T-helper 22 cell (primary cell): ENCODE measurements at regions not wholly inside any gene's neighbourhood (a gene's known extent, or its start where the extent isn't known, plus 50 kb on each side); places are given as distances from the start of the nearest gene placed in this dataset.
A peak's percentile ranks its signal among the peaks of the same experiment; 100 is the strongest.

ENCODE experiments used
- DNase-seq: peaks from one replicate; pipeline ENCODE4 v3.0.0-alpha.2; 2020; ENCODE audit warnings: low read depth

- no peak for DNase-seq
Measured at GRCh38 chr10:88168171-88169036, 305.0 kb downstream of the PTEN start.

- DNase-seq = no peak
Measured at GRCh38 chr10:88169037-88169319, 305.6 kb downstream of the PTEN start.

- no peak for DNase-seq
Measured at GRCh38 chr10:88170628-88171027, 307.2 kb downstream of the PTEN start.

GRCh38 chr10:88172159-88172558, 308.7 kb downstream of the PTEN start:
- DNase-seq = no peak

GRCh38 chr10:88174391-88174790, 311.0 kb downstream of the PTEN start:
- no peak for DNase-seq

GRCh38 chr10:88178758-88179157, 315.3 kb downstream of the PTEN start:
- no peak for DNase-seq

- no peak for DNase-seq
Measured at GRCh38 chr10:88179831-88180230, 316.4 kb downstream of the PTEN start.

GRCh38 chr10:88181902-88182600, 318.6 kb downstream of the PTEN start:
- no peak for DNase-seq

GRCh38 chr10:88182601-88182930, 319.1 kb downstream of the PTEN start:
- no peak for DNase-seq

GRCh38 chr10:88184543-88185297, 321.3 kb downstream of the PTEN start:
- no peak for DNase-seq

- DNase-seq = no peak
Measured at GRCh38 chr10:88185830-88186229, 322.4 kb downstream of the PTEN start.

GRCh38 chr10:88186335-88186734, 322.9 kb downstream of the PTEN start:
- DNase-seq = no peak

GRCh38 chr10:88187472-88187871, 324.0 kb downstream of the PTEN start:
- DNase-seq = no peak

GRCh38 chr10:88190123-88190522, 326.7 kb downstream of the PTEN start:
- DNase-seq = no peak

- no peak for DNase-seq
Measured at GRCh38 chr10:88190540-88191235, 327.3 kb downstream of the PTEN start.

- no peak for DNase-seq
Measured at GRCh38 chr10:88193018-88193417, 329.6 kb downstream of the PTEN start.

- DNase-seq = peak; percentile 19
Measured at GRCh38 chr10:88194041-88194887, 330.8 kb downstream of the PTEN start.

GRCh38 chr10:88194961-88195367, 331.5 kb downstream of the PTEN start:
- DNase-seq = no peak

- no peak for DNase-seq
Measured at GRCh38 chr10:88195841-88196240, 332.4 kb downstream of the PTEN start.

- DNase-seq = no peak
Measured at GRCh38 chr10:88196291-88196690, 332.9 kb downstream of the PTEN start.

- DNase-seq = no peak
Measured at GRCh38 chr10:88198023-88198422, 334.6 kb downstream of the PTEN start.
